BJ (cell line): ENCODE measurements at regions not wholly inside any gene's neighbourhood (a gene's known extent, or its start where the extent isn't known, plus 50 kb on each side); places are given as distances from the start of the nearest gene placed in this dataset.

Source experiments
- CTCF ChIA-PET: fragments of 350-600 bp; formaldehyde crosslinking; extraction: SDS; loops from one replicate; lab custom pipeline; 2021; ENCODE audit warnings: antibody characterized with exemption, inconsistent platforms; lab: Yijun Ruan, JAX
- POLR2A ChIA-PET: fragments of 300-600 bp; sonication (Branson Sonifier 250); formaldehyde crosslinking; extraction: SDS; loops from one replicate; lab custom pipeline; 2021; ENCODE audit warnings: antibody characterized with exemption; lab: Charles Lee
- DNase-seq: peaks from one replicate; pipeline ENCODE4 v3.0.0-alpha.2; 2011; ENCODE audit warnings: low read depth
- H3K27me3 ChIP-seq: 2 replicates; pipeline ENCODE4 v1.6.0; 2011; ENCODE audit warnings: low read length; ENCODE audit not compliant: control insufficient read depth, insufficient read depth
- H3K36me3 ChIP-seq: 2 replicates; pipeline ENCODE4 v1.5.1; 2011; ENCODE audit warnings: low read length; ENCODE audit not compliant: control insufficient read depth, insufficient read depth
- H3K4me3 ChIP-seq: 2 replicates; pipeline ENCODE4 v1.5.1; 2011; ENCODE audit warnings: low read depth, mild to moderate bottlenecking, control low read depth, low read length
- TF ChIP-seq, protein P1 (sequence below): IDR thresholded peaks from 2 replicates; pipeline ENCODE4 v1.5.1; 2011; ENCODE audit warnings: low read depth, mild to moderate bottlenecking, control low read depth, inconsistent platforms, low read length, moderate library complexity; ENCODE audit not compliant: insufficient read depth

GRCh38 chr6:165010556-165011535 lies 298.6 kb downstream of the C6orf118 start:
- Histone ChIP-seq H3K36me3 (no peaks in the 10 kb centered on the region), H3K27me3 (no peaks in the 10 kb centered on the region), H3K4me3 (no peak overlapping the region)
- CTCF ChIA-PET, result no interaction called here
- TF ChIP-seq, protein P1, sequence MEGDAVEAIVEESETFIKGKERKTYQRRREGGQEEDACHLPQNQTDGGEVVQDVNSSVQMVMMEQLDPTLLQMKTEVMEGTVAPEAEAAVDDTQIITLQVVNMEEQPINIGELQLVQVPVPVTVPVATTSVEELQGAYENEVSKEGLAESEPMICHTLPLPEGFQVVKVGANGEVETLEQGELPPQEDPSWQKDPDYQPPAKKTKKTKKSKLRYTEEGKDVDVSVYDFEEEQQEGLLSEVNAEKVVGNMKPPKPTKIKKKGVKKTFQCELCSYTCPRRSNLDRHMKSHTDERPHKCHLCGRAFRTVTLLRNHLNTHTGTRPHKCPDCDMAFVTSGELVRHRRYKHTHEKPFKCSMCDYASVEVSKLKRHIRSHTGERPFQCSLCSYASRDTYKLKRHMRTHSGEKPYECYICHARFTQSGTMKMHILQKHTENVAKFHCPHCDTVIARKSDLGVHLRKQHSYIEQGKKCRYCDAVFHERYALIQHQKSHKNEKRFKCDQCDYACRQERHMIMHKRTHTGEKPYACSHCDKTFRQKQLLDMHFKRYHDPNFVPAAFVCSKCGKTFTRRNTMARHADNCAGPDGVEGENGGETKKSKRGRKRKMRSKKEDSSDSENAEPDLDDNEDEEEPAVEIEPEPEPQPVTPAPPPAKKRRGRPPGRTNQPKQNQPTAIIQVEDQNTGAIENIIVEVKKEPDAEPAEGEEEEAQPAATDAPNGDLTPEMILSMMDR, result no peak
- POLR2A ChIA-PET, result no interaction called here
- DNase-seq, result no peak

DNA sequence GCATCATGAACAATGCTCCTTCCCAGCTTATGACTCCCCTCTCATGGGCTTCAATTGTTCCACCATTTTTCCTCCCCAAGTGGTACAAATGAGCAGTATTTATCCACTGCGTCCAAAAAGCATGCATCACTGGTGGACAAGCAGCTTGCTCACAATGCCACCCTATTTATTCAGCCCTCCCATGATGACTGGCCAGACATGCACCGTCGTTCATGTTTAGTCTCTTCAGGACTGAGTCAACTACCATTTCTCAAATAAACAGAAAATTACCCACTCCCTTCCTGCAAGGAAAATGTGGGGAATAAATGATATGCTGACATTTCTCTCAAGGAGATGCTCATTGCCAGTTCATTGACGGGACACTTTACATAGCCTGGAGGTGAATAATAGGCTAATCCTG lies 300.4 kb downstream of the C6orf118 start:
- H3K36me3 ChIP-seq, result no peaks in the 10 kb centered on the region
- TF ChIP-seq, protein P1, result no peak
- POLR2A ChIA-PET, result no interaction called here
- no peaks in the 10 kb centered on the region for H3K27me3 ChIP-seq
- DNase-seq, result no peak
- no peak overlapping the region for H3K4me3 ChIP-seq
- CTCF ChIA-PET, result no interaction called here

GRCh38 chr6:165002866-165003265 lies 306.5 kb downstream of the C6orf118 start:
- ChIA-PET CTCF (no interaction called here), POLR2A (no interaction called here)
- Histone ChIP-seq H3K4me3 (no peak overlapping the region), H3K27me3 (no peaks in the 10 kb centered on the region), H3K36me3 (no peaks in the 10 kb centered on the region)
- no peak for DNase-seq
- TF ChIP-seq, protein P1, result no peak

DNA sequence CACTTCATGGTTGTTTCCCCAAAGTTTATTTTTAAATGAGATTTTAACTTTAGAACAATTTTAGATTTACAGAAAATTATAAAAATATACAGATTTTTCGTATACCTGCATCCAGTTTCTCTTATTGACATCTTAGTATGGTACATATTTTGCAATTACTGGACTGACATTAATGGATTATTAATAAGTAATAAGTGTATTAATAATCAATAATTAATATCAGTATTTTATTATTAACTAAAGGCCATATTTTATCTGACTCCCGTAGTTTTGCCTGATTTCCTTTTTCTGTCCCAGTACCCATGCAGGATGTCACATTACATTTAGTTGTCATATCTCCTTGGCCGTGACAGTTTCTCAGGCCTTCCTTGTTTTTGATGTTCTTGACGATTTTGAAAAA lies 307.0 kb downstream of the C6orf118 start:
- ChIA-PET POLR2A (no interaction called here), CTCF (no interaction called here)
- Histone ChIP-seq H3K4me3 (no peak overlapping the region), H3K36me3 (no peaks in the 10 kb centered on the region), H3K27me3 (no peaks in the 10 kb centered on the region)
- no peak for DNase-seq
- TF ChIP-seq, protein P1, result no peak

GRCh38 chr6:165001502-165002157 lies 307.8 kb downstream of the C6orf118 start:
- no peak for DNase-seq
- ChIA-PET POLR2A (no interaction called here), CTCF (no interaction called here)
- TF ChIP-seq, protein P1, result no peak
- no peaks in the 10 kb centered on the region for H3K36me3 ChIP-seq
- H3K27me3 ChIP-seq, result no peaks in the 10 kb centered on the region
- no peak overlapping the region for H3K4me3 ChIP-seq
